Natural killer cell (primary cell): ENCODE measurements at regions not wholly inside any gene's neighbourhood (a gene's known extent, or its start where the extent isn't known, plus 50 kb on each side); places are given as distances from the start of the nearest gene placed in this dataset.

Source experiments
- ATAC-seq, 3 donors: fragments of 150-1000 bp in 2 of 3; fragments of 200-7000 bp in 1 of 3; cut with Tn5 transposase; 1 replicate in 1 of 3; 2 replicates in 2 of 3; pipeline ENCODE4 v1.10.0; 2021; ENCODE audit warnings: mild to moderate bottlenecking in 2 of 3, moderate library complexity in 2 of 3
- DNase-seq, 2 donors: peaks; one replicate each; pipeline versions ENCODE4 v3.0.0 to v3.0.0-alpha.2; 2013 to 2021; ENCODE audit warnings: mixed read lengths in 1 of 2
- H3K27ac ChIP-seq: one replicate; pipeline ENCODE4 v1.5.1; 2013; ENCODE audit warnings: mild to moderate bottlenecking, low read length
- H3K27me3 ChIP-seq: one replicate; pipeline ENCODE4 v1.6.1; 2013; ENCODE audit warnings: low read length; ENCODE audit not compliant: control insufficient read depth, insufficient read depth
- H3K36me3 ChIP-seq: one replicate; pipeline ENCODE4 v1.6.1; 2013; ENCODE audit warnings: low read length; ENCODE audit not compliant: control insufficient read depth, insufficient read depth
- H3K4me1 ChIP-seq: one replicate; pipeline ENCODE4 v1.6.1; 2013; ENCODE audit warnings: low read length; ENCODE audit not compliant: control insufficient read depth, insufficient read depth
- H3K4me3 ChIP-seq: one replicate; pipeline ENCODE4 v1.5.1; 2013; ENCODE audit warnings: low read length
- H3K9me3 ChIP-seq: one replicate; pipeline ENCODE4 v1.6.1; 2013; ENCODE audit warnings: low read length; ENCODE audit not compliant: control insufficient read depth, insufficient read depth
- H3K27ac Mint-ChIP-seq, 2 donors: one replicate each; pipeline ENCODE4 v1.8.0; 2022; ENCODE audit warnings: mild to moderate bottlenecking in 2 of 2, mixed read lengths in 2 of 2, moderate library complexity in 1 of 2
- H3K27me3 Mint-ChIP-seq, 2 donors: one replicate each; pipeline ENCODE4 v1.8.0; 2022; ENCODE audit warnings: low read depth in 2 of 2, mixed read lengths in 2 of 2
- H3K36me3 Mint-ChIP-seq: one replicate; pipeline ENCODE4 v1.8.0; 2022; ENCODE audit warnings: mixed read lengths
- H3K4me1 Mint-ChIP-seq, 2 donors: one replicate each; pipeline ENCODE4 v1.8.0; 2022; ENCODE audit warnings: mixed read lengths in 2 of 2
- H3K4me3 Mint-ChIP-seq: one replicate; pipeline ENCODE4 v1.8.0; 2022; ENCODE audit warnings: mild to moderate bottlenecking, moderate library complexity, mixed read lengths
- H3K9me3 Mint-ChIP-seq, 2 donors: one replicate each; pipeline ENCODE4 v1.8.0; 2022; ENCODE audit warnings: mixed read lengths in 2 of 2
- CTCF ChIP-seq: fragments of 200-600 bp; IDR thresholded peaks from one replicate; pipeline ENCODE4 v1.8.0; 2022; ENCODE audit warnings: antibody characterized with exemption
- WGBS: methylation state at CpG from one replicate; pipeline ENCODE4 v1.1.7; 2013; ENCODE audit warnings: missing lambda C conversion rate; ENCODE audit not compliant: insufficient coverage; 5-methylcytosine and 5-hydroxymethylcytosine counted together
- intact Hi-C: fragments of 100-400 bp; cut with micrococcal nuclease; formaldehyde crosslinking; loops from one replicate; pipeline ENCODE4 v1.14.2; 2022

GRCh38 chr20:10805764-10806163 lies 132.0 kb upstream of the JAG1 start:
- intact Hi-C loops = no loop called here
- no peak for TF ChIP-seq CTCF
- Histone ChIP-seq H3K4me3 (no peak overlapping the region), H3K4me1 (no peaks in the 10 kb centered on the region), H3K27ac (no peak overlapping the region), H3K27me3 (no peaks in the 10 kb centered on the region), H3K9me3 (no peaks in the 10 kb centered on the region), H3K36me3 (no peaks in the 10 kb centered on the region)
- Mint-ChIP-seq H3K9me3 (no peaks in the 10 kb centered on the region), H3K36me3 (no peaks in the 10 kb centered on the region), H3K4me3 (no peak overlapping the region), H3K27ac (no peak overlapping the region), H3K4me1 (no peaks in the 10 kb centered on the region), H3K27me3 (peaks cover 10 to 13% of the 10 kb centered on the region in 2 donors)
- ATAC-seq (no peak), DNase-seq (no peak)
- 51% methylated on average over 7 of the region's 7 CpGs for WGBS

GRCh38 chr20:10806539-10806938 lies 132.7 kb upstream of the JAG1 start:
- Mint-ChIP-seq H3K27ac (no peak overlapping the region), H3K4me1 (no peaks in the 10 kb centered on the region), H3K9me3 (no peaks in the 10 kb centered on the region), H3K4me3 (no peak overlapping the region), H3K27me3 (peaks cover 10 to 13% of the 10 kb centered on the region in 2 donors), H3K36me3 (no peaks in the 10 kb centered on the region)
- DNase-seq = no peak
- WGBS = 73% methylated on average over 3 of the region's 3 CpGs
- Histone ChIP-seq H3K4me1 (no peaks in the 10 kb centered on the region), H3K36me3 (no peaks in the 10 kb centered on the region), H3K9me3 (no peaks in the 10 kb centered on the region), H3K4me3 (no peak overlapping the region), H3K27ac (no peak overlapping the region), H3K27me3 (no peaks in the 10 kb centered on the region)
- ATAC-seq = no peak
- TF ChIP-seq CTCF = no peak
- intact Hi-C loops = no loop called here

DNA sequence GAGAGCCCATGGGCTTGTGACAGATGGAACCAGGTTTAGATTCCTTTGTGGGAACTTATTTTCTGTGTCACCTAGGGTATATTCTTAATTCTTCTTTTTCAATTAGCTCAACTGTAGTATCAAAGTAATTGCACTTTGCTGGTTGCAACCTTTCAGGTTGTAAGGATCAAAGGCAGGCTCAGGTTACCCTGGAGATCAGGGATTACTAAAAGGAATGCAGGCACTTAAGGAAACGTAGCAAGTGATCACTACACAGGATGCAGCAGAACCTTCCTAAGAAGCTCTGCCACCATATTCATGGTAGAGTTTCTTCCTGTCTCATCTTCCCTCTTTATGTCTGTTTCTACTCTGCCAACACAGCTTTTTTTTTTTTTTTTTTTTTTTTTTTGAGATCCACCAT lies 133.2 kb upstream of the JAG1 start:
- H3K27ac ChIP-seq = no peak overlapping the region
- TF ChIP-seq CTCF = no peak
- Mint-ChIP-seq H3K4me3 (no peak overlapping the region), H3K27ac (no peak overlapping the region), H3K9me3 (no peaks in the 10 kb centered on the region), H3K36me3 (no peaks in the 10 kb centered on the region), H3K27me3 (peaks cover 10 to 13% of the 10 kb centered on the region in 2 donors), H3K4me1 (no peaks in the 10 kb centered on the region)
- no peaks in the 10 kb centered on the region for H3K9me3 ChIP-seq
- no peaks in the 10 kb centered on the region for H3K36me3 ChIP-seq
- H3K27me3 ChIP-seq = no peaks in the 10 kb centered on the region
- no peaks in the 10 kb centered on the region for H3K4me1 ChIP-seq
- intact Hi-C loops = no loop called here
- no peak overlapping the region for H3K4me3 ChIP-seq
- 100% methylated on average over 1 of the region's 1 CpG for WGBS
- ATAC-seq (no peak), DNase-seq (no peak)

DNA sequence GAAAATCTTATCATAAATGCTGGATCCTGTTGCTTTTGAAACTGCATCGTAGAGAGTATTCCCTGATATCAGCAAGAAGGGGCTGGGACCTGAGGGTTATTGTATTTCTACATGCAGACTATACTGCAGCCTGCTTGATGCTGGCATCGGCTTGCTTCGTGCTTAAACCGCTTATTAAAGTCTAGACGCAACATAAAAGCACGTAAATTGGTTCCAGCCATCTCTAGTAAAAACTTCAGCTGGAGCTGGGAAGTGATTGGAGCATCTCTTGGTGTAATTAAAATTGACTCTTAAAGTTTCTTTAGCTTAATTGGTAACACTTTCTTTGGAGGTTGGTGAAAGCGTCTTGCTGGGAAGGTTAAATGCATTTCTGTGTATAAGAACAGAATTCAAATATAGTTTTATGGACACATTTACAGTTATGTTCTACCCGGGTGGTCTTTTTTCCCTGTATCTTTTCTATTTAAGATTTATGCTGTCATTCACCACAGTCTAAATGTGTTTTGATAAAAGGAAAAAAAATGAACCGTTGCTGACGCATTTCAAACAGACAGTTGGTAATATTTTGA lies 139.0 kb upstream of the JAG1 start:
- no peak overlapping the region for H3K27ac Mint-ChIP-seq

More for the DNA sequence above, 139.0 kb upstream of the JAG1 start:
- 94% methylated on average over 10 of the region's 10 CpGs for WGBS
- intact Hi-C loops = no loop called here
- Mint-ChIP-seq H3K9me3 (no peaks in the 10 kb centered on the region), H3K27me3 (peaks cover 5 to 10% of the 10 kb centered on the region in 2 donors), H3K4me1 (no peaks in the 10 kb centered on the region), H3K4me3 (no peak overlapping the region), H3K36me3 (no peaks in the 10 kb centered on the region)
- Histone ChIP-seq H3K9me3 (no peaks in the 10 kb centered on the region), H3K4me3 (no peak overlapping the region), H3K27me3 (no peaks in the 10 kb centered on the region), H3K27ac (no peak overlapping the region), H3K4me1 (no peaks in the 10 kb centered on the region), H3K36me3 (no peaks in the 10 kb centered on the region)
- TF ChIP-seq CTCF = no peak
- DNase-seq = no peak
- ATAC-seq = no peak
